ENCODE measurements at regions not wholly inside any gene's neighbourhood (a gene's known extent, or its start where the extent isn't known, plus 50 kb on each side); places are given as distances from the start of the nearest gene placed in this dataset.

DNA sequence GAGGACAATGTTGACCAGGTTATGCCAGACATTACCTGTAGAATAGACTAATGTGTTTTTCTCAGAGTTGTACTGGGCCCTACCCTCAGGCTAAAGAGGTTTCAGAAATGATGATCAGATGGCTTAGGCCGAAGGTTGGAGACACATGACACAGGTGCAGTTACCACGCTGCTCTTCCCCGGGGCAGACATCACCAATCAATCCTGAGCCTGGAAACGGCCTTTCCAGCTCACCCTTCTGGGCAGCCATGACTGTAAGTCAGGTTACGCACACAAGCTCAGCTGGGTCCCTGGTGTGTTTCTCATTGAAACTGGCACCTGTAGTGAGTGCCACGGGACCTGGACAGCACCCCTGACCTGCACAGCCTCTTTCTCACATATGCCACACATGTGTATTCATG, 299.3 kb downstream of the UQCRFS1 start:
- no peak overlapping the region for H3K27ac Mint-ChIP-seq
- H3K36me3 Mint-ChIP-seq: no peaks in the 10 kb centered on the region
- H3K4me1 Mint-ChIP-seq (ENCODE audit: low read depth): no peaks in the 10 kb centered on the region
- peaks cover 5% of the 10 kb centered on the region for H3K27me3 Mint-ChIP-seq
- no peaks in the 10 kb centered on the region for H3K9me3 Mint-ChIP-seq (ENCODE audit: low read depth)
- no peak overlapping the region for H3K4me3 Mint-ChIP-seq

DNA sequence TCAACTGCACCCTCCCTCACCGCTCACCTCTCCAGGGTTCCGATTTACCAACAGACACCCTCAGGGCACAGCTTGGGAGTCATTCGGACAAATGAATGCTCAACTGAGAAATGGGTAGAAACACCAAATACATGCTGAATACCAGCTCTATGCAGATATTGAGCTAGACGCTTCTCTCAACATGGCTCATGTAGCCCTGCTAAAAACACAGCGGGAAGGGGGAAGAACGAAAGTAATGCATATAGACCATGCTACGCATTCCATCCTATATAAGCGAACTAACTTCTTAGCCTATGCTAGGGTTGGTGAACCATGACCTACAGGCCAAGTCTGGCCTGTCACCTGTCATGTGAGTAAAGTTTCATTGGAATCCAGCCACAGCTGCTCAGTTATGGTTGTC, 304.0 kb downstream of the UQCRFS1 start:
- Mint-ChIP-seq H3K9me3 (ENCODE audit: low read depth) (no peaks in the 10 kb centered on the region), H3K27ac (no peak overlapping the region), H3K4me1 (ENCODE audit: low read depth) (no peaks in the 10 kb centered on the region), H3K4me3 (no peak overlapping the region), H3K27me3 (peaks cover 2% of the 10 kb centered on the region), H3K36me3 (no peaks in the 10 kb centered on the region)

GRCh38 chr19:28907534-28907933, 305.4 kb downstream of the UQCRFS1 start:
- Mint-ChIP-seq H3K4me1 (ENCODE audit: low read depth) (no peaks in the 10 kb centered on the region), H3K9me3 (ENCODE audit: low read depth) (no peaks in the 10 kb centered on the region), H3K4me3 (no peak overlapping the region), H3K27me3 (peaks cover 2% of the 10 kb centered on the region), H3K27ac (no peak overlapping the region), H3K36me3 (no peaks in the 10 kb centered on the region)

DNA sequence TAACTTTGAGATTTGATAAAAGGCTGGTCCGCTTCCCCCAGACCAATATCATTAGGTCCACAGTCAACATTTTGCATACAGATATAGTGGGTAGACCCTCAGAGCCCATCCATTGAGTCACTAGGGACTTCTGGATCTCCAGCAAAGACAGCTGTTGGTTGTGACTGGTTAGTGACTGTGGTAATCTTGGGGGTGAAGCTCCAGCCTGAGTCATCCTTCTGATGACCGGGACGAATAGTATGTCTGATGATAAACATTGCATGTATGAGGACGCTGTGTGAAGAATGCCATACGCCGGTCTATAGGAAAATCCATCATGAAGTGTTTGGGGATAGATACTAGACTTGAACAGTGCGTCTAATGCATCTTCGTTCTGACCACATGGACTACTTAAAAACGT, 307.0 kb downstream of the UQCRFS1 start:
- Mint-ChIP-seq H3K27ac (no peak overlapping the region), H3K4me1 (ENCODE audit: low read depth) (no peaks in the 10 kb centered on the region)

DNA sequence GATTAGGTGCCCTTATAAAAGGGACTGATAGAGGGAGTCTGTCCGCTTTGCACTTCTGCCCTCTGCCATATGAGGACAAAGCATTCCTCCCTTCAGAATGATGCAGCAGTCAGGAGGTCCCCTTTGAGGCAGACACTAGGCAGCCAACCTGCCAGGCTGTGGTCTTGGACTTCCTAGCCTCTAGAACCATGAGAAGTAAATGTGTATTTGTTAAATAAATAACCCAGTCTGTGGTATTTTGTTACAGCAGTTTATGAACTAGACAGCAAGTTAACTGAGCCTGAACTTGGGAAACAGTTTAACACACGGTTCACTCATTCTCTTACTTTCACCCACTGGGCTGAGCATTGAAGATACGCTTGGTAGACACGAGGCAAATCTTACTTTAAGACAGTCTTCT, 313.2 kb downstream of the UQCRFS1 start:
- H3K27me3 Mint-ChIP-seq: peaks cover 2% of the 10 kb centered on the region
- no peak overlapping the region for H3K27ac Mint-ChIP-seq
- no peaks in the 10 kb centered on the region for H3K4me1 Mint-ChIP-seq (ENCODE audit: low read depth)
- H3K9me3 Mint-ChIP-seq (ENCODE audit: low read depth): no peaks in the 10 kb centered on the region
- H3K4me3 Mint-ChIP-seq: no peak overlapping the region
- no peaks in the 10 kb centered on the region for H3K36me3 Mint-ChIP-seq

More for the DNA sequence above, 307.0 kb downstream of the UQCRFS1 start:
- H3K4me3 Mint-ChIP-seq: no peak overlapping the region
- no peaks in the 10 kb centered on the region for H3K27me3 Mint-ChIP-seq
- H3K36me3 Mint-ChIP-seq: no peaks in the 10 kb centered on the region
- no peaks in the 10 kb centered on the region for H3K9me3 Mint-ChIP-seq (ENCODE audit: low read depth)

DNA sequence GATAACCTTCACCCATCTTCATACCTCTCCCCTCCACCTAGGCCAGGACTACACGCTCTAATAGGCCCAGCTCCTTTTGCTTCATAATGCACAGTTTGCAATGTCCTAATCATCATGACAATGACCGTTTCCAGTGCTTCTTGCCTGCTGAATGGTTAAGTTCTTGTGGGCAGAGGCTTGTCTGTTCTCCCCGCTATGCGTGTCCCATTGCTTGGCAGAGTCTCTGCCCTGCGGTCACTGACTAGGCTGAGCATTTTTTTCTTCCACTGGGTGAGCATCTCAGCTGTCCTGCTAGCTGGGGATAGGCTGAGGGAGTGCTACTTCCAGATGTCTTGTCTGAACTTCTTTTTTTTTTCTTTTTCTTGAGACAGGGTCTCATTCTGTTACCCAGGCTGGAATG, 314.7 kb downstream of the UQCRFS1 start:
- no peaks in the 10 kb centered on the region for H3K9me3 Mint-ChIP-seq (ENCODE audit: low read depth)

GRCh38 chr19:28889941-28890670, 322.8 kb downstream of the UQCRFS1 start:
- Mint-ChIP-seq H3K4me1 (ENCODE audit: low read depth) (no peaks in the 10 kb centered on the region), H3K36me3 (no peaks in the 10 kb centered on the region), H3K27ac (no peak overlapping the region), H3K9me3 (ENCODE audit: low read depth) (no peaks in the 10 kb centered on the region), H3K27me3 (peaks cover 2% of the 10 kb centered on the region), H3K4me3 (no peak overlapping the region)

More for the DNA sequence above, 314.7 kb downstream of the UQCRFS1 start:
- H3K4me1 Mint-ChIP-seq (ENCODE audit: low read depth): no peaks in the 10 kb centered on the region
- no peak overlapping the region for H3K27ac Mint-ChIP-seq
- H3K36me3 Mint-ChIP-seq: no peaks in the 10 kb centered on the region
- H3K27me3 Mint-ChIP-seq: peaks cover 2% of the 10 kb centered on the region
- H3K4me3 Mint-ChIP-seq: no peak overlapping the region

- Mint-ChIP-seq H3K9me3 (ENCODE audit: low read depth) (no peaks in the 10 kb centered on the region), H3K27me3 (peaks cover 2% of the 10 kb centered on the region), H3K4me3 (no peak overlapping the region), H3K4me1 (ENCODE audit: low read depth) (no peaks in the 10 kb centered on the region), H3K27ac (no peak overlapping the region), H3K36me3 (no peaks in the 10 kb centered on the region)
Observed at GRCh38 chr19:28887920-28888618, 324.9 kb downstream of the UQCRFS1 start.

- Mint-ChIP-seq H3K9me3 (ENCODE audit: low read depth) (no peaks in the 10 kb centered on the region), H3K27ac (no peak overlapping the region), H3K36me3 (no peaks in the 10 kb centered on the region), H3K4me3 (no peak overlapping the region), H3K4me1 (ENCODE audit: low read depth) (no peaks in the 10 kb centered on the region), H3K27me3 (peaks cover 2% of the 10 kb centered on the region)
Observed at GRCh38 chr19:28886708-28887107, 326.2 kb downstream of the UQCRFS1 start.

DNA sequence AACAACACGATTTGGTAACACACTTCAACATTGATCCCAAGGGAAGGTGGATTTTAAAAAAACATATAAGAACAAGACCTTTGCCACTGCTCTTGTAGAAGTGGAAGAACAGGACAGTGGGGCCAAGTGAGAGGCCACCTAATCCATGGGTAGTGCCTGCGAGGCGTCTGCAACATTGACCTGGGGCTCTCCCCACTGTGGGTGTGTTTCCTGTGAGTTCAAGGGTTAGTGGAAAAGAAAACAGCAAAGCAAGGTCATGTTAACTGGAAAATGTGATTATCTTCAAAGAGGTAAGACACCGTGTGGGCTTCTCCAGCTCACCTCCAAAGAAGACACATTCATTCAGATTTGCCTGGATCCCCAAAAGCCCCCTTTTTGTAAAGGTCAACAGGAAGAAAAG, 327.0 kb downstream of the UQCRFS1 start:
- Mint-ChIP-seq H3K27ac (no peak overlapping the region), H3K4me3 (no peak overlapping the region), H3K36me3 (no peaks in the 10 kb centered on the region), H3K27me3 (peaks cover 2% of the 10 kb centered on the region), H3K9me3 (ENCODE audit: low read depth) (no peaks in the 10 kb centered on the region), H3K4me1 (ENCODE audit: low read depth) (no peaks in the 10 kb centered on the region)

- peaks cover 2% of the 10 kb centered on the region for H3K27me3 Mint-ChIP-seq
- no peaks in the 10 kb centered on the region for H3K4me1 Mint-ChIP-seq (ENCODE audit: low read depth)
- no peaks in the 10 kb centered on the region for H3K36me3 Mint-ChIP-seq
- H3K9me3 Mint-ChIP-seq (ENCODE audit: low read depth): no peaks in the 10 kb centered on the region
- no peak overlapping the region for H3K27ac Mint-ChIP-seq
- H3K4me3 Mint-ChIP-seq: no peak overlapping the region
Observed at GRCh38 chr19:28884786-28885476, 328.0 kb downstream of the UQCRFS1 start.

DNA sequence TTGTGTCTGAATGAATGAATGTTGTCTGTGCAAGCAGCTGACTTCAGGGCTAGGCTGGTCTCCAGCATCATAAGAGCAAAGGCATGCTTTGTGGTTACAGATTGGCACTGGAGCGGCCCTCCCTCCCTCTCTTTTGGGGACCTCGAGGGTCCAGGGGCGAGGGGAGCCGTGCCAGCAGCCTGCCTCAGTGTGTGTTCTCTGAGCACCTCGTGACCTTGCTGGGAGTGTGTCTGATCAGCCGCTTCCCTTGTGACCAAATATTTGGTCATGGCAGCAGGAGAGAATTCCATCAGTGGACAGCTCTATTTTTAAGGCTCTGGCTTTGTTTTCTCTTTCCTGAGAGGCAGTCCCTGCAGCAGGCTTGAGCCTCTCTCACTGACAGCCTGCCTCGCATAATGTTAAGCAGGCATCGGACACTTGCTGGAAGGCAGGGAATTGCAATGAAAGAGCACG, 329.7 kb downstream of the UQCRFS1 start:
- Mint-ChIP-seq H3K27ac (no peak overlapping the region), H3K4me3 (no peak overlapping the region), H3K4me1 (ENCODE audit: low read depth) (no peaks in the 10 kb centered on the region), H3K9me3 (ENCODE audit: low read depth) (no peaks in the 10 kb centered on the region), H3K27me3 (no peaks in the 10 kb centered on the region), H3K36me3 (no peaks in the 10 kb centered on the region)

DNA sequence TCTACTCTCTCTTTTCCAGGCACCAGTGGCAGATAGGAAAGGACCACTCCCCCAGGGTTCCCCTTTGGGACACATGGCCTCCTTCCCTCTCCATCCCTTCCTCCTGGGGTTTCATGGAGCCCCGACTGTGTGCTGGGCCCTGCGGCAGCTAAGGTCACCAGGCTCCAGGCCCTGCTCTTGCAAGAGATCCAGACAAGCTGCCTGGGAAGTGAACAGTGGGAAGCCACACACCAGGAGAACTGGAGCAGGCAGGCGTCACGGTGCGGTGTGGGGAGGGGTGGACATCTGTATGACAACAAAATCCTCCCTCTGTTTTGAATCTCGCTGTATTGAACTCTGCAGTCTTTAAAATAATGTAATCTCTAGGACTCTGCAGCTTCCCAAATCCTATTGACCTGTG, 330.1 kb downstream of the UQCRFS1 start:
- Mint-ChIP-seq H3K4me3 (no peak overlapping the region), H3K4me1 (ENCODE audit: low read depth) (no peaks in the 10 kb centered on the region), H3K27me3 (no peaks in the 10 kb centered on the region), H3K9me3 (ENCODE audit: low read depth) (no peaks in the 10 kb centered on the region), H3K27ac (no peak overlapping the region), H3K36me3 (no peaks in the 10 kb centered on the region)

- Mint-ChIP-seq H3K27me3 (no peaks in the 10 kb centered on the region), H3K27ac (no peak overlapping the region), H3K9me3 (ENCODE audit: low read depth) (no peaks in the 10 kb centered on the region), H3K36me3 (no peaks in the 10 kb centered on the region), H3K4me1 (ENCODE audit: low read depth) (no peaks in the 10 kb centered on the region), H3K4me3 (no peak overlapping the region)
Observed at GRCh38 chr19:28881616-28882015, 331.3 kb downstream of the UQCRFS1 start.

GRCh38 chr19:28880735-28881401, 332.1 kb downstream of the UQCRFS1 start:
- Mint-ChIP-seq H3K27ac (no peak overlapping the region), H3K36me3 (no peaks in the 10 kb centered on the region), H3K4me1 (ENCODE audit: low read depth) (no peaks in the 10 kb centered on the region), H3K27me3 (no peaks in the 10 kb centered on the region), H3K4me3 (no peak overlapping the region), H3K9me3 (ENCODE audit: low read depth) (no peaks in the 10 kb centered on the region)

Measured in activated naive CD8-positive, alpha-beta T cell (primary cell).